ENCODE measurements at regions not wholly inside any gene's neighbourhood (a gene's known extent, or its start where the extent isn't known, plus 50 kb on each side); places are given as distances from the start of the nearest gene placed in this dataset.
"Not testable (repeated sequence)": the region's sequence is repeated elsewhere in the genome, so short reads cannot be mapped to it uniquely, and the experiment has no call there.

GRCh38 chr9:129430940-129431643, 189.8 kb downstream of the C9orf50 start:
- no peak for DNase-seq

DNA sequence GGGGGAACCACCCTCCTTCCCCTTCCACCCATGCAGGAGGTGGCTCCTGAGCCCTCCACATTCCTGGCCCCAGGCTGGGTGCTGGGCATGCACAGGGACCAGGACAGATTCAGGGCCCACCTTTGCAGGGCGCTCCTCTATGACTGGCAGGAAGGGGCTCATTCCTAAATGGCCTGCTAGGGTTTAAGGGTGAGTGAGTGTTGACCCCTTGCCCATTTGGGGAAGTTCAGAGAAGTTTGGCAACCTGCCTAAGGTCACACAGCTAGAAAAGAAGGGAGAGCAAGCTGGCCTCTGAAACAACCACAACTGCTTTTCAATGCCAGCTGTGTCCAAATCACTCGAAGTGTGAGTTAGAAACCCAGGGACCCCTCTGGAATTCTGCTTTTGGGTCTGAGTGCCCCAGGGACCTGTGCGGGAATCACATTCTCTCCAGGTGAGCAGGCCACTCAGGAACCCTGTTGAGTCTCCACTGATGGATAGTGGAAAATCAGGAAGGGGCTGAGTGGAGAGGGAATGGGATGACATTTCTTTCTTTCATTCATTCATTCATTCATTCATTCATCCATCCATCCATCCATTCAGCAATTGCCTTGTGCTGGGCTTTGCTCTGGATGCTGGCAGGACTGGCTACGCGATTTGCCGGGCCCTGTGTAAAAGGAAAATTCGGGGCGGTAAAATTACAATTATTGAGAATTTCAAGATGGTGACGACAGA, 191.9 kb downstream of the C9orf50 start:
- DNase-seq = no peak

GRCh38 chr9:129427149-129427548, 193.8 kb downstream of the C9orf50 start:
- DNase-seq = no peak

- not testable (repeated sequence) for DNase-seq
Observed at GRCh38 chr9:129423755-129424154, 197.1 kb downstream of the C9orf50 start.

- DNase-seq = no peak
Observed at GRCh38 chr9:129423216-129423615, 197.7 kb downstream of the C9orf50 start.

- DNase-seq = no peak
Observed at GRCh38 chr9:129422843-129423192, 198.1 kb downstream of the C9orf50 start.

GRCh38 chr9:129422032-129422842, 198.7 kb downstream of the C9orf50 start:
- DNase-seq = no peak

- no peak for DNase-seq
Observed at GRCh38 chr9:129421371-129421770, 199.5 kb downstream of the C9orf50 start.

DNA sequence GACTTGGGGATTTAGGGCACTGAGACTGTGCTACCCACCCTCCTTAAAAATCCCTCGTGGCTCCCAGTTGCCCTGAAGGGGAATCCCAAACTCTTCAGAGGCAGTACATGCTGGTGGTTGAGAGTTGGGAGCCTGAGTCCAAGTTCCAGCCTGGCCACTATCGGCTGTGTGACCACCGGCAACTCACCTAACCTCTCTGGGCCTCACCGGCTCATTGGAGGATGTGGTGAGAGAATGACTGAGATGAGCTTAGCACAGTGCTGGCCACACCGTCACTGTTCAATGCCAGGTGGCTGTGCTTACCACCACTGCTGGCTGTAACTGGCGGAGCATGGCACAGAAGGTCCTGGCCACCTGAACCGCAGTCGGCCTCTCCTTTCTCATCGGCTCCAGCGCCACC, 200.2 kb downstream of the C9orf50 start:
- no peak for DNase-seq

- no peak for DNase-seq
Observed at GRCh38 chr9:129419382-129419899, 201.5 kb downstream of the C9orf50 start.

- DNase-seq = no peak
Observed at GRCh38 chr9:129418451-129418850, 202.4 kb downstream of the C9orf50 start.

DNA sequence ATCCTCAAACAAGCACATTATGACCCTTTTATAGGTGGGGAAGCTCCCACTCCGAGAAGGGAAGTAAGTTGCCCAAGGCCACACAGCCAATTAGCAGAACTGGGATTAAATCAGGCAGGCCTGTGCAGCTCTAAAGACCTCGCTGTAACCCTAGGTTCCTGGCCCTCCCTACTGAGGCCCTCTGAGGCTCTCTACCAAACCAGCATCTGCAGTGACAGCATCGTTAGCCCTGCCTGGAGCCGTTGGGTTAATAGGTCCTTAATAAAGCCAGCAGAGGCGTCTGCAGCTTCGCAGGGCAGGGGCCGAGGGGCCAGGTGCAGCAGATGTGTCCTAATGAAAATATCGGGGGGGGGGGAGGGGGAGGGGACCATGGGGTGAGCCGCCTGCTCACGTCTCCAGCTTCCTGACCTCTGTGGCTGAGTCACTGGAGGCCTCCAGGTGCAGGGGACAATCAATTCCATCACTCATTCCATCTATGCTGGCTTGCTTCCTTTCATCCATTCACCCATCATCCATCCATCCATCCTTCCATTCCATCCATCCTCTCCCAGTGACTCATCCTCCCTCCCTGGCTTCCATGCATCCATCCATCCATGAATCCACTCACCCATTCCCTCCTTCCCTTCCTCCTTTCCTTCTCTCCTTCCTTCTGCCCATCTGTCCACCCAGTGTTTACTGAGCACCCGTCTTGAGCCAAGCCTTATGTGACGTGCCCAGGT, 203.9 kb downstream of the C9orf50 start:
- peak; percentile 32 for DNase-seq

GRCh38 chr9:129415942-129416651, 204.8 kb downstream of the C9orf50 start:
- no peak for DNase-seq

GRCh38 chr9:129414993-129415941, 205.6 kb downstream of the C9orf50 start:
- no peak for DNase-seq

- peak; percentile 56 for DNase-seq
Observed at GRCh38 chr9:129414377-129414992, 206.4 kb downstream of the C9orf50 start.

GRCh38 chr9:129413537-129414376, 207.1 kb downstream of the C9orf50 start:
- peak; percentile 98 for DNase-seq

GRCh38 chr9:129412814-129413536, 207.9 kb downstream of the C9orf50 start:
- DNase-seq = peak; percentile 73

- not testable (repeated sequence) for DNase-seq
Observed at GRCh38 chr9:129412176-129412813, 208.6 kb downstream of the C9orf50 start.

Measured in CD4-positive, alpha-beta T cell treated with Interleukin-17A for 1 hour (primary cell).